PFSK-1 (cell line): ENCODE measurements at regions not wholly inside any gene's neighbourhood (a gene's known extent, or its start where the extent isn't known, plus 50 kb on each side); places are given as distances from the start of the nearest gene placed in this dataset.

Source experiments
- FOXP2 ChIP-seq: optimal IDR thresholded peaks from 2 replicates; pipeline ENCODE3; 2011; ENCODE audit warnings: borderline replicate concordance, control low read depth, inconsistent platforms; ENCODE audit not compliant: insufficient read depth; ENCODE audit errors: extremely low read length, extremely low read depth
- POLR2AphosphoS5 ChIP-seq: IDR thresholded peaks from 2 replicates; pipeline ENCODE4 v1.6.1; 2012; ENCODE audit warnings: low read depth, mild to moderate bottlenecking, control low read depth, low read length, moderate library complexity
- SIN3A ChIP-seq: IDR thresholded peaks from 2 replicates; pipeline ENCODE4 v1.6.1; 2012; ENCODE audit warnings: mild to moderate bottlenecking, low read length, moderate library complexity, borderline replicate concordance; ENCODE audit not compliant: insufficient read depth
- TAF1 ChIP-seq: IDR thresholded peaks from 2 replicates; pipeline ENCODE4 v1.6.1; 2012; ENCODE audit warnings: low read length, control low read depth, borderline replicate concordance; ENCODE audit not compliant: insufficient read depth

GRCh38 chr3:78406396-78406795 is 1361.4 kb downstream of the ROBO1 start:
- TF ChIP-seq POLR2AphosphoS5 (no peak), TAF1 (no peak), SIN3A (no peak), FOXP2 (no peak)
